Glomerular endothelial cell (primary cell): ENCODE measurements at regions not wholly inside any gene's neighbourhood (a gene's known extent, or its start where the extent isn't known, plus 50 kb on each side); places are given as distances from the start of the nearest gene placed in this dataset.

Source experiments
- DNase-seq: peaks from one replicate; pipeline ENCODE4 v3.0.0-alpha.2; 2011; ENCODE audit warnings: low read depth, low spot score; ENCODE audit errors: extremely low read depth

DNA sequence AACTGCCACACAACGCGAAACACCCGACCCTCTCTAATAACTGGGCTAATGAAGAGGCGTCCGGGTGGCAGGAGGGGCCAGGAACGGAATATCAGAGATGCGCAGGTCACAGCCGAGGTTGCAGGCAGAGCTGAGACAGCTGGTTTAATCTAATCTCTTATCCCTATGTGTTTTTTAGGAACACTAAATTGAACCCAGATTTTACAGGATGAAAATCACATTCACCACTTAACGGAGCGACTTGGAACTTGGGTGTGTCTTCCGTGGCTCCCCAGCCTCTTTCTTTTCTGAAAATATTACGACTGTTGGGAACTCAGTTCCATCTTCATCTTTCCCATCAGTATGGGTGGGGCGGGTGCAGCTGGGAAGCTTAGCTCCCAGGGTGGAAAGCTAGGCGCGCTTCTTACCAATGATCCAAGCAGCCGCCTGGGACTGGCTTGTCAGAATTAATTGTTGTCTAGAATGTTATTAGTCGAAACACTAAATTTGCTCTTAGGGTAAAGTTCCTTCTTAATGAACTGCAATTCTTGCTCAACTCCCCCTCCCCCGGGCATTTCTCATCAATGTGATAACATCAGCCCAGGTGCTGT is 92.5 kb downstream of the IRX2 start:
- DNase-seq: no peak

GRCh38 chr5:2658447-2658846 is 93.0 kb downstream of the IRX2 start:
- DNase-seq: no peak

GRCh38 chr5:2657151-2657550 is 94.3 kb downstream of the IRX2 start:
- DNase-seq: no peak

DNA sequence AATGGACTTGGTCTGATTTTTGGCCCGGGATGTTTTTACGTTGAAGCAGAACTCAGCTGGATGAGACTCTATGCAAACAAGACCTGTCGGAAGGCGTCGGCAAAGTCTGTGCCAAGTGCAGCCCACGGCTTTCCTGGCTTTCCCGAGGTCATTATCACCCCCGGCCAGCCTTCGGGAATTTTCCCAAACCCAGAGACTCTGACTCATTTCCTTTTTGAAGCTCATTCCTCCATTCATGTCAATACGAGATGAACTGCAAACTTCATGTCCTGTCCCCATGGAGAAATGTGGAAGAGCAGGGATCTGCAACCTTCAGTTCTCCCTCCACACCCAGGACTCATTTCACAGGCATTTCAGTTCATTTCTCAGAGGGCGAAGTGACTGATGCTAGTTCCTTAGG is 95.3 kb downstream of the IRX2 start:
- no peak for DNase-seq

DNA sequence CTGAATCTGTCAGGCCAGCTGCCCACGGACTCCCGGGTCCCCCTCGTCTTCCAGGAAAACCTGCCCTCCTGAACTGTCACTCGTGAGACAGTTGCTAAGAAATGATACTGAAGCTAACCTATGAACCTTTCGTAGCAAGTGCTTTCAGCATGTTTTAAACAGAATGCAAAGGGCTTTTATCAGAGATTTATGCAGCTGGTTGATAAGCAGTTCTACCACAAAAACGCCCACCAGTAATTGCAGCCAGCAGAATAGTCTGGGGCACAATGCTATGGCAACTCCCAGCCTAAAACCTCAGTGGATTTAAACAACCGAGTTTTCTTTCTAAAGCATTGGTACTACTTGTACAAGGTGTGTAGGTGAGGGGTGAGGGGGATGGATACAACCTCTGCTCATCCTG is 97.5 kb downstream of the IRX2 start:
- no peak for DNase-seq

DNA sequence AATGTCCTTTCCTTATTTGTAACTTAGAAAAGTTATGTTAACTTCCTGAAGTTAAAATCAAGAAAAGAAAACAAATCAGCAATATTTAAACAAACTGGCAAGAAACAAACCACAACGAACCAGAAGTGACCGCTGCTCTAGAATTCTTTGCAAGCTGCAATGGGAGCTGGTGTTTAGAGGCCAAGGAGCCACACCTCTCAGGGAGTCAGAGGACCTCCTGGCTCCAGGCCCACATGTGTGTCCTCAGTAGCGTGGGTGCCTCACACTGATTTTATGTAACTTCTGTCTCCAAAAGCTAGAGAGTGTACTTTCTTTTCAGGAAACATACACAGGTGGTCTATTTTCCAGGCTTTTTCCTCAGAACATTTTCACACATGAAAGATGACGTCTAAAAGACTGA is 100.4 kb downstream of the IRX2 start:
- DNase-seq: no peak

DNA sequence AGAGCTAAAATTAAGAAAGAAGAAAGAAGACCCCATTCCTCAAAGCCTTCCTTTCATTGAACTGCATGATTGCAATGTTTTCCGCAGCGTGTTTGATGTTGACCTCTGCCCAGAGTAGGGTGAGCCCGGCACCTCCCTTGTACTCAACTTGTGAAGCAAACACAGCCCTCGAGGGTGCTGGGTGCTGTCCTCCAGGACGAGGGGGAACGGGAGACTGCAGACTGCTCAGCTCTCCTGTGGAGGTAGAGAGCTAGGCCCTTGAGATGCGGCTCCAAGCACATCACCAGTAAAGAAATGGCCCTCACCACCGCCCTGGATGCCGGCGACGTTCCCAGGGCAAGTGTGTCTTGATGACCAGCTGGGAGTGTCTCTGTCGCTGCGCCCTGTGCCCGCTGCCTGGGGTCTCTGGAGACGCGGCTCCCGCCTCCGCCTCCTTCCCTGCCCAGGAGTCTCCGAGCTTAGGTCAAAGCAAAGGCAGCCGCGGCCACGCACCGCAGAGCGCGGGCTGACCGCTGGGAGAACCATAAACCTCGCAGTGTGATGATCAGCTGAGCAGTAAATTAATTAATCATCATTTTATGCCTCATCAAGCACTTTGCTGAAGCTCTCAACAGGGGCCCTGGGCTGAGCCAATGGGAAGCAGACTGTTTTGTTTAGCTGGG is 108.7 kb downstream of the IRX2 start:
- DNase-seq: no peak

DNA sequence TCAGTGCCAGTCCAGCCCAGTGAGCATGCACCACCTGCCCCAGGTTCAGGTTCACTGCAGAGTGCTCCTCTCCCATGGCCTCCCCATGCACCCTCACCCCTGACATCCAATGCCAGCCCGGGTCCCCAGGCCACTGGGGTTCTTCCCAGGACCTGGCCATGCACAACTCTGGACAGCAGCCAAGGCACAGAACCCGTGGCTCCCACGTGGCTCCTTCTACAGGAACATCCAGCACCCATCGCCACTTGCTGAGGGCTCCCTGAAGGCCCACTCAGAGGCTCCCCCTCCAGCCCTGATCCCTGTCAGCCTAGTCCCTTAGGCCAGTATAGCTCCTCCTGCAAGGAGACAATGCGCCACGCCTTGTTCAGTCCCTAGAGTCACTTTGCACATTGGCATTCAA is 110.8 kb downstream of the IRX2 start:
- DNase-seq: no peak

- DNase-seq: no peak
These were observed 112.1 kb downstream of the IRX2 start for GRCh38 chr5:2639425-2639824.

DNA sequence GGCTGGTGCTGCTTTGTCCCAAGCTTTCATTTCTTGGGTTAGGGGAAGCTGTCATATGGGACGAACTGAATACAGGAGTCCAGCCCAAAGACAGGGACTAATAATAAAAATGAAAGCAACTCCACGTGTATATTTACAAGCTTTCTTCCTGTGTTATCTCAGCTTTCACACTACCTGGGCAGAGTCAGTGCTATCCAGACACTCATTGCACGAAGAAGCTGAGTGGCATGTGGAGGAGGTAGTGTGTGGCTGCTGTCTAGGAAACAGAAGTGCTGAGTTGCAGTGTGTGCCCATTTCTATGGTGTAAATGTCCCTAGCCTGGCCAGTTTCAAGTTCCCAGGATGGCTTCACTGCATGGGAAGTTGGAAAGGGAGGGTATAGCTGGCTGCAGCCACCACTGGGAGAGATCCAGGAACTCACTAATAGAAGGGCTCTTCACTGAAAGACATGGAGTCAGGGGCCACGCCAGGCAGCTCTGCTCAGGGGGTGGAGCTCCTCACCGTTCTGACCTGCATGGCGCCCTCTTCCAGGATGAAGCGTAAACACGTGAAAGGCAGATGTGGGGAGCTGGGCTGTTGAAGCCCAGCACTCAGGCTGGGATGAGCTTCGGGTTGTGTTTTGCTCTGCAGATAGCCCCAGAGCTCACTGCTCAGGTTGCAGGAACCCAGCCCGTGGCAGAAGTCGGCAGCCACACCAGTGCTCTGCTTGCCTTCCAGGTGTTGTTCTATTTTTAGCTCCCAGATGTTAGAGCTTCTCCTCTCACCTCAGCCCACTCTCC is 116.9 kb downstream of the IRX2 start:
- DNase-seq: no peak

GRCh38 chr5:2633992-2634391 is 117.5 kb downstream of the IRX2 start:
- no peak for DNase-seq

DNA sequence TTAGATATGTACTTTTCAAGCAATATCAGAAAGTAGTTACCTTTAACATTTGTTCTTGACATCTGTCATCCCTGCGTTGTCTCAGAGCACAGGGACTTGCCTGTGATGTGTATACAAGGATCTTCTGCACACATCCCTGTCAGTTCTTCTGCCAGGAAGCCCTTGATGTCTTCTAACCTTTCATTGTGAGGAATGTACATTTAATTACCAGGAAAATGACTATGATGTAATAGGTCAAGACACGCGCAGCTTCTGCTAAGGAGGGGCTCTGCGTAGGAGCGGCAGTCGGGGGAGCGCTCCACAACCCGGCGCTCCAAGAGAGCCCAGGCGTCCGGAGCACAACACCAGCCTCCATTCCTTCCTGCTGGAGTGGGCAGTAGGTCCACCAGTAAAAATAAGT is 119.7 kb downstream of the IRX2 start:
- DNase-seq: no peak

DNA sequence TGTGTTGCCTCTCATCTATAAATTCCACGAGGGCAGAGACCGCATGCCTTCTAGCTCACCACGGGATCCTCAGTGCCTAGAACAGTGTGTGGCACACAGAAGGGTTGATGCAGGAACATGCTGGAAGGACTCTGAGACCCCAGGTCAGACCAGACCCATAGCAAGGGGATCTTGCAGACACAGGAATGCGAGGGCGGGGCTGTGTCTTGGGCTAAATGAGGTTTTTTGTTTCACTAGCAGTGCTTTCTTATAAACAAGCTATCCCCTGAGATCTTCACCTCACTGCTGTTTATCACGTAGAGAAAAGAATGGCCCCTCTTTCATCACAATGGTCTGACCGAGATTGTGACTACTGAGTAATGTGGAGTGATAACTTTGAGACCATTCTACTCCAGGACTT is 122.4 kb downstream of the IRX2 start:
- no peak for DNase-seq

GRCh38 chr5:2627867-2628266 is 123.6 kb downstream of the IRX2 start:
- DNase-seq: no peak

- DNase-seq: no peak
These were observed 124.9 kb downstream of the IRX2 start for GRCh38 chr5:2626572-2626971.

DNA sequence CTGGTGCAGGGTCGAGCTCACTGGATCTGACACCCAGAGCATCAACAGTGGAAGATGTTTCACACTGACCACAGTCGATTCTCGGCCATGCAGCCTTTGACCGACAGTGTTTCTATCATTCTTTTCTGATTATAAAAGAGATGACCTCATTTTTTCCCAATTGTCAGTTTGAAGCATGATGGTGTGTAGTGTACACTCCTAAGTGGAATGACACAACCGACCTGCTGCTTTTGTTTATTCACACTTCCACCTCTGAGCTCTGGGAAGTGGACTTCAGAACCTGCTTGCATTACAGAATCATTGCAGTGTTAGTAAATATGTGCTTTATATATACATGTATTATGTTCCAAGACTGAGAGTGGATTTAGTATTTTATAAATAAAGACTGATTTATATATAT is 128.6 kb downstream of the IRX2 start:
- no peak for DNase-seq

- no peak for DNase-seq
These were observed 129.8 kb downstream of the IRX2 start for GRCh38 chr5:2621631-2622030.

DNA sequence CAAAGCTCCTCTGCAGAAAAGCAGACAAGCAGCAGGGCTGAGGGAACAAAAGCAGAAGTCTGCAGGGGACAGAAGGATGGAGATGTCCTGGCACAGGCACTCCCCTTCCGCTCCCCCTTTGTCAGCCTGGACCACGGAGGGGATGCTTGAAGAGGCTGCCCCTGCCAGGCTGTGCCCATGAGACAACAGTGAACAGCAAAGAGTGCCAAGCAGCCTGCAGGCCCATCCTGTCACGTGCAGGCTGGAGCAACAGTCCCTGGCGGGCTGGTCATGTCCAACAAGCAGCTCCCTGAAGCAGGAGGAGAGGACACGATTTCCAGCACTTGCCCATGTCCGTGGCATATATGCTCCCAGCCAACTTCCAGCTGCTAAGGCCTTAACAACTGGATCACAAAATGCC is 132.3 kb downstream of the IRX2 start:
- no peak for DNase-seq

- no peak for DNase-seq
These were observed 134.0 kb downstream of the IRX2 start for GRCh38 chr5:2617461-2617860.

DNA sequence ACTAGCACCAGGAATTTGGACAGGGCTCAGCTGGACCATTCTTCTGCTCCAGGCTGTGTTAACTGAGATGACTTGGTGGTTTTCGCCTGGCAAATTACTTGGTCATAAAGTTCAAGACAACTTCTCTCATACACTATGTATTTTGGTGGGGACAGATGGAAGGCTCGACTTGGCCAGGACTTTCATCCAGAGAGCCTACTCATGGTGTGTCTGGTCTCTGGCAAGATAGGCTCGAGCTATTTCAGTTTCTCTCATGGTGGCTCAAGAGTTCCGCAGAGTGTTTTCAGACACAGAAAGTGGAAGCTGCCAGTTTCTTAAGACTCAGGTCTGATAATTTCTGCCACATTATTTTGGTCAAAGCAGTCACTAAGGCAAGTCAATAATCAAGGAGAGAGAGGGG is 135.6 kb downstream of the IRX2 start:
- no peak for DNase-seq

DNA sequence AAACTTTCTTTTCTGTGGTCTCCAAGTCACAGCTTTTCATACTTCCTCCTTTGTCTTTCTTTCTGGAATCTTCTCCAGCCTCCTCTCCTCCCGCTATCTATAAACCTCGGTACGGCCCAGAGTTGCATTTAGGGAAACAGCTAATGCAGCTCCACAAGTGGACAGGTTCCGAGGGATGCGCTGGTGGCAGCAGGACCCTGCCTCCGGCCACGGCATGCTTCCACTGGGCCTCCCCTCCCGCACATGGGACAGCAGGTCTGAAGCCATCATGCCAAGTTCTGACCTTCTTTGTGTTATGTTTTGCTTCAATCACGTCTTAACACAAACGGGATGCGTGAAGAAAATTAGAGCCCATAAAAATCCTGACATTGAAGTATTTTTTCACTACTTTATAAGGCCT is 136.9 kb downstream of the IRX2 start:
- no peak for DNase-seq

DNA sequence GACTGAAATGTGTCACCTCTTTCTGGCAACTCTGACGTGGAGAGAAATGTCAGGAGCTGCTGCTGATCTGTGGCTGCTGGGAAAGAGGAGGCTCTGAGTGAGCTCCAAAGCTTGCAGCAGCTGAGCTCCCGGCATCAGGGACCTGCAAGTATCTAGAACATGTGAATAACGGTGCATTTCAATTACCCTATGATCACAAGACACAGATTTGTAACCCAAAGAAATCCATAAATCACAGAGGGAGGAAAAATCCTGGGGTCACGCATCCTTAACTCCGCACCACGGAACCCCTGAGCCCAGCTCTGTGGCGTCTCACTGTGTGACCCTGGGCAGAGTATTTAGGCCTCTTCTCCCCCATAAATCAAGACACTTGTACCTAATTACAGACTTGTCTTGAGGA is 139.8 kb downstream of the IRX2 start:
- DNase-seq: no peak
